Hepatocyte (in vitro differentiated cells): ENCODE measurements at regions not wholly inside any gene's neighbourhood (a gene's known extent, or its start where the extent isn't known, plus 50 kb on each side); places are given as distances from the start of the nearest gene placed in this dataset.

ENCODE experiments used
- EZH2phosphoT487 ChIP-seq: fragments of 200-600 bp; sonication (generic); IDR thresholded peaks from one replicate; pipeline ENCODE4 v1.6.1; 2018; ENCODE audit warnings: antibody characterized with exemption, mild to moderate bottlenecking, low read depth, moderate library complexity; ENCODE audit not compliant: unreplicated experiment, severe bottlenecking
- TF ChIP-seq, protein P1 (sequence below): fragments of 200-600 bp; sonication (generic); IDR thresholded peaks from 2 replicates; pipeline ENCODE4 v1.5.1; 2016; ENCODE audit warnings: antibody characterized with exemption, mild to moderate bottlenecking; ENCODE audit not compliant: poor library complexity

DNA sequence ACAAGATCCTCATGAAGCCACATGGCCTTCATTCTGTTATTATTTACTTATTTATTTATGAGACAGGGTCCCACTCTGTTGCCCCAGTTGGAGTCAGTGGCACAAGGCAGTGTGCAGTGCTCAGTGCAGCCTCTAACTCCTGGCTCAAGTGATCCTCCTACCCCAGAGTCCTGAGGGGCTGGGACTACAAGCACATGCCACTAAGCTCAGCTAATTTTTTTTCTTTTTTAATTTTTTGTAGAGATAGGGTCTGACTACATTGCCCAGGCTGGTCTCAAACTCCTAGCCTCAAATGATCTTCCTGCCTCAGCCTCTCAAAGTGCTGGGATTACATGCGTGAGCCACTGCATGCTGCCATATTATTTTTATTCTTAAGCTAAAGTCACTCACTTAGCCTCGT is 241.4 kb downstream of the UQCRFS1 start:
- TF ChIP-seq, protein P1, sequence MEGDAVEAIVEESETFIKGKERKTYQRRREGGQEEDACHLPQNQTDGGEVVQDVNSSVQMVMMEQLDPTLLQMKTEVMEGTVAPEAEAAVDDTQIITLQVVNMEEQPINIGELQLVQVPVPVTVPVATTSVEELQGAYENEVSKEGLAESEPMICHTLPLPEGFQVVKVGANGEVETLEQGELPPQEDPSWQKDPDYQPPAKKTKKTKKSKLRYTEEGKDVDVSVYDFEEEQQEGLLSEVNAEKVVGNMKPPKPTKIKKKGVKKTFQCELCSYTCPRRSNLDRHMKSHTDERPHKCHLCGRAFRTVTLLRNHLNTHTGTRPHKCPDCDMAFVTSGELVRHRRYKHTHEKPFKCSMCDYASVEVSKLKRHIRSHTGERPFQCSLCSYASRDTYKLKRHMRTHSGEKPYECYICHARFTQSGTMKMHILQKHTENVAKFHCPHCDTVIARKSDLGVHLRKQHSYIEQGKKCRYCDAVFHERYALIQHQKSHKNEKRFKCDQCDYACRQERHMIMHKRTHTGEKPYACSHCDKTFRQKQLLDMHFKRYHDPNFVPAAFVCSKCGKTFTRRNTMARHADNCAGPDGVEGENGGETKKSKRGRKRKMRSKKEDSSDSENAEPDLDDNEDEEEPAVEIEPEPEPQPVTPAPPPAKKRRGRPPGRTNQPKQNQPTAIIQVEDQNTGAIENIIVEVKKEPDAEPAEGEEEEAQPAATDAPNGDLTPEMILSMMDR = no peak
- no peak for TF ChIP-seq EZH2phosphoT487
